GM21717 (cell line): ENCODE measurements at regions not wholly inside any gene's neighbourhood (a gene's known extent, or its start where the extent isn't known, plus 50 kb on each side); places are given as distances from the start of the nearest gene placed in this dataset.
A peak's percentile ranks its signal among the peaks of the same experiment; 100 is the strongest.

Experiments
- ATAC-seq: cut with Tn5 transposase; IDR thresholded peaks from one replicate; pipeline ENCODE4 v1.9.1; 2021; ENCODE audit warnings: mild to moderate bottlenecking, moderate library complexity; ENCODE audit not compliant: unreplicated experiment

- no peak for ATAC-seq
Observed at GRCh38 chr4:152117520-152117919, 356.7 kb upstream of the GATB start.

- ATAC-seq, result no peak
Observed at GRCh38 chr4:152117054-152117453, 356.2 kb upstream of the GATB start.

- no peak for ATAC-seq
Observed at GRCh38 chr4:152115794-152116193, 355.0 kb upstream of the GATB start.

GRCh38 chr4:152115118-152115517, 354.3 kb upstream of the GATB start:
- ATAC-seq, result no peak

- no peak for ATAC-seq
Observed at GRCh38 chr4:152114562-152114961, 353.8 kb upstream of the GATB start.

GRCh38 chr4:152112887-152113286, 352.1 kb upstream of the GATB start:
- ATAC-seq, result peak; percentile 83

- no peak for ATAC-seq
Observed at GRCh38 chr4:152112190-152112589, 351.4 kb upstream of the GATB start.

GRCh38 chr4:152110780-152111179, 350.0 kb upstream of the GATB start:
- no peak for ATAC-seq

GRCh38 chr4:152109531-152110509, 349.0 kb upstream of the GATB start:
- ATAC-seq, result no peak

GRCh38 chr4:152107736-152108500, 347.1 kb upstream of the GATB start:
- no peak for ATAC-seq

- ATAC-seq, result no peak
Observed at GRCh38 chr4:152106781-152107321, 346.0 kb upstream of the GATB start.

GRCh38 chr4:152106113-152106763, 345.4 kb upstream of the GATB start:
- no peak for ATAC-seq

- ATAC-seq, result no peak
Observed at GRCh38 chr4:152104901-152105357, 344.1 kb upstream of the GATB start.

GRCh38 chr4:152104356-152104755, 343.5 kb upstream of the GATB start:
- no peak for ATAC-seq

- no peak for ATAC-seq
Observed at GRCh38 chr4:152103181-152103901, 342.5 kb upstream of the GATB start.

- no peak for ATAC-seq
Observed at GRCh38 chr4:152102436-152103000, 341.7 kb upstream of the GATB start.

- no peak for ATAC-seq
Observed at GRCh38 chr4:152101556-152102435, 341.0 kb upstream of the GATB start.

GRCh38 chr4:152100379-152101201, 339.8 kb upstream of the GATB start:
- ATAC-seq, result peak; percentile 44
